ENCODE measurements at regions not wholly inside any gene's neighbourhood (a gene's known extent, or its start where the extent isn't known, plus 50 kb on each side); places are given as distances from the start of the nearest gene placed in this dataset.

DNA sequence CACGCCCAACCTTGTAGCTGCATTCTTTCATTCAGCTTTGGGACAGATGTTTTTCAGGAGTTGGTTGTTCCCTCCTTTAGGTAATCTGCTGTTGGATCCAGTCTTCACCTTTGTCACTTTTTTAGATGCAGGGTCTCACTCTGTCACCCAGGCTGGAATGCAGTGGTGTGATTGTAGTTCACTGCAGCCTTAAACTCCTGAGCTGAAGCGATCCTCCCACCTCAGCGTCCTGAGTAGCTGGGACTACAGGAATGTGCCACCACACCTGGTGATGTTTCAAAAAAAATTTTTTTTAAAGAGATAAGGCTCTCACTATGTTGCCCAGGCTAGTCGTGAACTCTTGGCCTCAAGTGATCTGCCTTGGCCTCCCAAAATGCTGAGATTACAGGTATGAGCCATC lies 164.3 kb downstream of the KTN1 start:
- H3K9me3 Mint-ChIP-seq: no peaks in the 10 kb centered on the region
- intact Hi-C loops (cut with micrococcal nuclease): no loop called here
- H3K4me1 Mint-ChIP-seq: no peaks in the 10 kb centered on the region
- H3K4me3 Mint-ChIP-seq: no peak overlapping the region
- H3K27me3 Mint-ChIP-seq: no peaks in the 10 kb centered on the region
- CTCF ChIA-PET: no interaction called here
- ATAC-seq (ENCODE audit: low read depth) (no peak), DNase-seq (no peak)
- TF ChIP-seq, protein P1, sequence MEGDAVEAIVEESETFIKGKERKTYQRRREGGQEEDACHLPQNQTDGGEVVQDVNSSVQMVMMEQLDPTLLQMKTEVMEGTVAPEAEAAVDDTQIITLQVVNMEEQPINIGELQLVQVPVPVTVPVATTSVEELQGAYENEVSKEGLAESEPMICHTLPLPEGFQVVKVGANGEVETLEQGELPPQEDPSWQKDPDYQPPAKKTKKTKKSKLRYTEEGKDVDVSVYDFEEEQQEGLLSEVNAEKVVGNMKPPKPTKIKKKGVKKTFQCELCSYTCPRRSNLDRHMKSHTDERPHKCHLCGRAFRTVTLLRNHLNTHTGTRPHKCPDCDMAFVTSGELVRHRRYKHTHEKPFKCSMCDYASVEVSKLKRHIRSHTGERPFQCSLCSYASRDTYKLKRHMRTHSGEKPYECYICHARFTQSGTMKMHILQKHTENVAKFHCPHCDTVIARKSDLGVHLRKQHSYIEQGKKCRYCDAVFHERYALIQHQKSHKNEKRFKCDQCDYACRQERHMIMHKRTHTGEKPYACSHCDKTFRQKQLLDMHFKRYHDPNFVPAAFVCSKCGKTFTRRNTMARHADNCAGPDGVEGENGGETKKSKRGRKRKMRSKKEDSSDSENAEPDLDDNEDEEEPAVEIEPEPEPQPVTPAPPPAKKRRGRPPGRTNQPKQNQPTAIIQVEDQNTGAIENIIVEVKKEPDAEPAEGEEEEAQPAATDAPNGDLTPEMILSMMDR (IDR thresholded peaks at IDR 0.05): no peak
- H3K36me3 Mint-ChIP-seq (ENCODE audit: low read depth): no peaks in the 10 kb centered on the region
- H3K27ac Mint-ChIP-seq: no peak overlapping the region
- POLR2A ChIA-PET: no interaction called here

DNA sequence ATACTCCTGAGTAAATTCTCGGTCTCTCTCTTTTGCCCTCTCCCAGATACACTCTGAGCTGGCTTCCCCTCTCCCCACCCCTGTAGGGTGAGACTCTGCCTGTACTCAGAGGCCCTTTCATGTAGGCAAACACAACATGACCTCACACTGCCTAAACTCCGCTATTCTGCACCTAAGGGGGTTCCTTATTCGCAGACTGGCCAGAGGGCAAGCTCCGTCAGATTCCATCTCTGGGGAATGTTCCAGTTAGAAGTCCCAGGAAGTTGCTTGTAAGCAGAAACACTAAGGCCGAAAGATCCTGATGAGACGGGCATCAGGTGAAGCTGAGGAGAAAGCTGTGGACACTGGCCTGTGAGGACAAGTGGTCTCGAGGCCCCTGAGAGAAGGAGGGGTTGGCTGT lies 165.9 kb downstream of the KTN1 start:
- POLR2A ChIA-PET: no interaction called here
- H3K9me3 Mint-ChIP-seq: no peaks in the 10 kb centered on the region
- H3K36me3 Mint-ChIP-seq (ENCODE audit: low read depth): no peaks in the 10 kb centered on the region
- DNase-seq (no peak), ATAC-seq (ENCODE audit: low read depth) (no peak)
- CTCF ChIA-PET: no interaction called here
- TF ChIP-seq, protein P1 (IDR thresholded peaks at IDR 0.05): no peak
- no peaks in the 10 kb centered on the region for H3K27me3 Mint-ChIP-seq
- no peak overlapping the region for H3K4me3 Mint-ChIP-seq
- intact Hi-C loops (cut with micrococcal nuclease): no loop called here
- H3K4me1 Mint-ChIP-seq: no peaks in the 10 kb centered on the region
- H3K27ac Mint-ChIP-seq: no peak overlapping the region

DNA sequence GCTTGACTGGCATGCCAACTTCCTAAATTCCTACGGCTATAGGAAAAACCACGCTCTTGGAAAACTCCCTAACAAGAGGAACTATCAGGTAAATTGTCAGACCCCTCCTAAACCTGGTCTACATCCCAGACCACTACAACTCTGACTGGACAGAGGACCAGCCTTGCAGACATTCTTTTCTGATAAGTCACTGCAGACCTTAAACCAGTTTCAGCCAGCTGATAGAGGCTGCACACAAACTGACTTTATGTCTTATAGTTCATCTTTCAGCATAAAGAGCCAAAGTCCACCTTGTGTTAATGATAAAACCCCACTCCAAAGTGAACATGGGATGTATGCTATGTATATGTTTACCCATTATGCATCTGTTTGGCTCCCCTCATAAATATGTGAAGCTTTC lies 166.6 kb downstream of the KTN1 start:
- H3K9me3 Mint-ChIP-seq: no peaks in the 10 kb centered on the region
- ChIA-PET POLR2A (no interaction called here), CTCF (no interaction called here)
- H3K36me3 Mint-ChIP-seq (ENCODE audit: low read depth): no peaks in the 10 kb centered on the region
- no peak for ATAC-seq (ENCODE audit: low read depth)
- H3K27ac Mint-ChIP-seq: no peak overlapping the region
- no peak for DNase-seq
- H3K4me3 Mint-ChIP-seq: no peak overlapping the region
- no peaks in the 10 kb centered on the region for H3K27me3 Mint-ChIP-seq
- TF ChIP-seq, protein P1 (IDR thresholded peaks at IDR 0.05): no peak
- no peaks in the 10 kb centered on the region for H3K4me1 Mint-ChIP-seq
- intact Hi-C loops (cut with micrococcal nuclease): no loop called here

DNA sequence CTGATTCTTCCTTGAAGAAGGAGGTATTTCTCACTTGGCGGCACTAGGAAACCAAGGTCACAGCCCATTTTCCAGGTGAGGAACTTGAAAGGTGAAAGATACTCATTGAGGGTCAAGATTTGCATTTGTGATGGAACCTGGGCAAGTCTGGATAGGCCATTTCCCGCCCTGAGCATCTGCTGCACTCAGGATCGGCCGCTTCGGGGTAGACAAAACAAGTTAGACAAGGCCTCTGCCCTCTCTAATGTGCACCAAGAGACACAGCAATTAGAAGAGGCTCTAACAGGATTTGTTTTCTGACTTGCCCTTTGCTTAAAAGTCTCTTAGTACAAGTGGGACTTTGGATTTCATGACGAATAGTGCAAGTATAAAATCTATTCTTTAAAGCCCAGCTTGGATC lies 167.2 kb downstream of the KTN1 start:
- H3K27ac Mint-ChIP-seq: no peak overlapping the region
- intact Hi-C loops (cut with micrococcal nuclease): no loop called here
- no peaks in the 10 kb centered on the region for H3K9me3 Mint-ChIP-seq
- no peaks in the 10 kb centered on the region for H3K27me3 Mint-ChIP-seq
- no peaks in the 10 kb centered on the region for H3K4me1 Mint-ChIP-seq
- CTCF ChIA-PET: no interaction called here
- TF ChIP-seq, protein P1 (IDR thresholded peaks at IDR 0.05): no peak
- POLR2A ChIA-PET: no interaction called here
- no peak overlapping the region for H3K4me3 Mint-ChIP-seq
- DNase-seq (no peak), ATAC-seq (ENCODE audit: low read depth) (no peak)
- no peaks in the 10 kb centered on the region for H3K36me3 Mint-ChIP-seq (ENCODE audit: low read depth)

DNA sequence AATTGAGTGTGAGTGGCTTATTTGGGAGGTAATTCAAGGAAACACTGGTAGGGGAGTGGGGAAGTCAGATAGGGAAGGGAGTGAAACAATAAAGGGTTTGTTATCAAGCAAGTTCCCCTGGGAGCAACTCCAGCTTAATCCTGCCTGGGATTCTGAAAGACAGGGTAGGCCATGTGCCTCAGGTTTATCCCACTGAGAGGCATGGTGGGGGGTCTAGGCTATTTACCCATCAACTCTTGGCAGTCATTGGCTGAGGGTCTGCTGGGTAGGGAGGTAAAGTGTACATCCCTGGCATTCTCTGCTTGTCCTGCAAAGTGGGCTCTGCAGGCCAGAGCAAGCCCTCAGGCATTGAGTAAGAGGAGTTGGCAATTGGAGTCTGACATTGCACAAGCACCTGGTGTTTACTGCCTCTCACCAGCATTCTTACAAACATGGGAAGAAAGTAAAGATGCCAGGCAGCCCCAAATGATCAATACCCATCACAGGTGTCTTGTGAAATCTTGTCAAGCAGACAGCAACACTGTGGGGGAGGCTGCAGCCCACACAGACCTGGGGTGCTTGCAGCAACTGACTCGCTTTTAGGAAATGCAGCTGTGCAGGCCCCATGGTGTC lies 169.3 kb downstream of the KTN1 start:
- no peaks in the 10 kb centered on the region for H3K4me1 Mint-ChIP-seq
- DNase-seq (no peak), ATAC-seq (ENCODE audit: low read depth) (no peak)
- ChIA-PET POLR2A (no interaction called here), CTCF (no interaction called here)
- H3K36me3 Mint-ChIP-seq (ENCODE audit: low read depth): no peaks in the 10 kb centered on the region
- H3K9me3 Mint-ChIP-seq: no peaks in the 10 kb centered on the region
- H3K27me3 Mint-ChIP-seq: no peaks in the 10 kb centered on the region
- intact Hi-C loops (cut with micrococcal nuclease): no loop called here
- TF ChIP-seq, protein P1 (IDR thresholded peaks at IDR 0.05): no peak
- no peak overlapping the region for H3K27ac Mint-ChIP-seq
- no peak overlapping the region for H3K4me3 Mint-ChIP-seq

Measured in activated B cell treated with CpG ODN at 0.5 μM for 24 hours (primary cell).